HG03103 (cell line): ENCODE measurements at regions not wholly inside any gene's neighbourhood (a gene's known extent, or its start where the extent isn't known, plus 50 kb on each side); places are given as distances from the start of the nearest gene placed in this dataset.
A peak's percentile ranks its signal among the peaks of the same experiment; 100 is the strongest.
"Not testable (repeated sequence)": the region's sequence is repeated elsewhere in the genome, so short reads cannot be mapped to it uniquely, and the experiment has no call there.

ENCODE experiments used
- ATAC-seq: cut with Tn5 transposase; IDR thresholded peaks from one replicate; pipeline ENCODE4 v1.9.1; 2021; ENCODE audit warnings: low read depth; ENCODE audit not compliant: unreplicated experiment

DNA sequence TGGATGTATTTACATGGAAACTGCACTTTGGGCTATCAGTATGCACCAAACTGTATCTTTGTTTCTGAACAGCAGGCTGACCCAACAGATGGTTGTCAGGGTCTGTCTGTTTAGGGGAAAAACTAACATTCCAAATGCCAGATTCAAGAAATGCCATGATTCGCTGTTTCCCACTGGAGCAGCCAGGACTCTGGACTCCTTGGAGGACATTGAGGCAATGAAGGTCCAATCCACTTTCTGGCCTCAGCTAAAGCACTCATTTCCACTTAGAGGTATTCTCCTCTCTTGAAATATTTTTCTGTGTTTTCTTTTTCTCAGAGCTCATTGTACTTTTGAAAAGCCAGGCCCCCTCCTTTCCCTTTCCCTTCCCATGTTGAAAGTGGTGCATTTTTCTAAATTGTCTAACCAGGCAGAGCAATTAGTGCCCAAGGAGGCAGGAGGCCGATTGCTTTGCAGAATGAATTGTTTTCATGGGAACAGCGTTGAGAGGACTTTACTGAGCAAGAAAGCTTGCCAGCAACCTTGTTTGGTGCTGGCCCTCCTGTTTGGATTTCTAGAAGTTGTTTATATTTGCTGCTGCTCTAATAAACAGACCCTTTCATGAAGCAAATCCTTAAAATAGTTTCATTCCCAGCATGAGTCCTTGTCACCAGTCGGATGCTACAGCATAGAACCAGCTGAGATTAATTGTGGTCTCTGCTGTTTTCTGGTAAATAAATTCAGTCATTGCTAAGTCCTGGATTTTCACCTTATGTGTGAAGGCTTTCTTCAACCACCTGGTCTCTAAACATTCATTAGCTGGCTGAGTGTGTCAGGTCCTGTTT, 132.8 kb upstream of the TAF11L2 start:
- no peak for ATAC-seq

GRCh38 chr5:17365811-17366138, 132.3 kb upstream of the TAF11L2 start:
- ATAC-seq: no peak

DNA sequence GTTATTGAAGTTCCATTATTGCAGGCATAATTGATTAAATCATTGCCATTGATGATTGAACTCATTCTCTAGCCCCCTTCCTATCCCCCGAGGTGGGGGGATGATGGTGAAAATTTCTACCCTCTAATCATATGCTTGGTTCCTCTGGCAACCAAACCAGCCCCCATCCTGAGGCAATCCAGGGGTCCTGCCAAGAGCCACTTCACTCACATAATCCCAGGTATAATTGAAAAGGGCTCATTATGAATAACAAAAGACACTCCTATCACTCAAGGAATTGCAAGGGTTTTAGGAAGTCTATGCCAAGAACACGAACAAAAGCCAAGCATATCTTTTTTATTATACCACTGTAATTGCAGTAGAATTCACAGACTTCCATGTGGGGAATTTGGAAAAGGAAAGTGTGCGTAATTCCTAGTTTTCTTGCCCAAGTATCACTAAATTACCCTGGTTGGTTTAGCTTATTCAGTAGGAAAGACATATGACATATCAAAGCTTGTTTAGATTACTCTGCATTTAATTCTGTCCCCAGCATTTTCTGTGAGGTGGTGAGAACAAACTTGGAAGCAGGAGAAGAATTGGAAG, 130.7 kb upstream of the TAF11L2 start:
- ATAC-seq: no peak

DNA sequence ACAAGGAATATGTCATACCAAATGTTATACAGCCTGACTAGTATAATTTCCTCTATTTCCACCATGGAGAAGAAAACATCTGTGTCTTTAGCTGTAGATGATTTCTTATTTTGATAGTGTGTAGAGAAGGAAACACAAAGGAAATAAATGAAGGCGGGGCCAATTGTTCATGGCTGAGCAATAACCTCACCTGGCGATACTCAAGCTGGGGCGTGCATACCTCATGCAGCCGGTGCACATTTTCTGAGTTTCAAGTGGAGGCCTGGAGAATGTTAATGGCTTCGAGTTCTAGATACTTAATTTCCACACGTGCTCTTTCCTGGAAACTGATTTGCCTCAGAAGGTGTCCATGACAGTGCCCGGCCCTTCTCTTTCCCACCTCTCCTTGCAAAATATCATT, 127.4 kb upstream of the TAF11L2 start:
- ATAC-seq: no peak

DNA sequence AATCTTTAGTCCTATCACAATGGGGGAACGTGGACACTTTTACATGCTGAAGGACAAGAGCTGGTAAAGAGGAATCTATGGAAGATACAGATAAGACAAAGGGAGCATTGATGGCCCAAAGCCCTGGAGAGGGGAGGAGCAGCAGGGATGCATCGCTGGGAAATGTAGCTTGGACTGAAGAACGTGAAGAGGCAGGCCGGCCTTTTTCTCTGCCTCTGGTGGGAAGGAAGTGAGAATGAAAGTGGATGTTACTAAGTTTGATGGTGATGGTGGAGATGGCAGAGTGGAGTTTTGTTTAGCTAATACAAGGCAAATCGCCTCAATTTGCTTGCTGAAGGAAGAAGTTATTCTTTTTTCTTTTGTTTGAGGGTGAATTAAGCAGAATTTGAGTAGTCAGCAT, 124.6 kb upstream of the TAF11L2 start:
- peak; percentile 58 for ATAC-seq

DNA sequence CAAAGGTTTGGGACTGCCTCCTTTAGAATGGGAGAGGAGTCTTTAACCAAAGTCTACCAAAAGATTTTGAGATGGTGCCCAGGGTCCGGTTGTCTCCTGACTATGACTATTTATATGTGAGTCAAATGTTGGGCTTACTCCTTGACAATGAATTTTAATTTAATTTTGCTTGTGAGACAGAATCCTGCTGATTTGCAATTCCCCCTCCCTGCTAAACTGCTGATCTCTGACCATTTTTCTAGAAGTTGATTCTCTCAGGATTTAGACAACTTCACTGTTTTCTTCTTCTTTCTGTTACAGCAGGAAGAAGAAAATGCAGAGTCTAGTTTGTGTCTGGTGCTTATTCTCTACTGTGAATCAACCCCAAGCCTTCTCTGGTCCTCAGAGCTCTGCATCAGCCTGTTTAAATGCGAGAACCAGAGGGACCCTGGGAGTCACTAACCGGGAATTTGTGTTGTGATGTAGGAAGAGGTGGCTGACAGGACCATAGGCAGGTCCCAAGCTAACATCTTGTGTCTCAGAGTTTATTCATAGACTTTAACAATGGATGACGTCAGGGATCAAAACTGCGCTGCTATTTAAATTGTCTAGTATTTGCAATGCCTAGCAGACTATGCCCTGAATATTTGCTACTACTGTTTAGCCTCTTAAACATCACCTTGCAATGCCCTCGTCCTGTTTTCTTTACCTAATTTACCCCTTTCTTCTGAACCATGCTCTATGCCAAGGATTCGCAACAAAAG, 124.0 kb upstream of the TAF11L2 start:
- no peak for ATAC-seq

DNA sequence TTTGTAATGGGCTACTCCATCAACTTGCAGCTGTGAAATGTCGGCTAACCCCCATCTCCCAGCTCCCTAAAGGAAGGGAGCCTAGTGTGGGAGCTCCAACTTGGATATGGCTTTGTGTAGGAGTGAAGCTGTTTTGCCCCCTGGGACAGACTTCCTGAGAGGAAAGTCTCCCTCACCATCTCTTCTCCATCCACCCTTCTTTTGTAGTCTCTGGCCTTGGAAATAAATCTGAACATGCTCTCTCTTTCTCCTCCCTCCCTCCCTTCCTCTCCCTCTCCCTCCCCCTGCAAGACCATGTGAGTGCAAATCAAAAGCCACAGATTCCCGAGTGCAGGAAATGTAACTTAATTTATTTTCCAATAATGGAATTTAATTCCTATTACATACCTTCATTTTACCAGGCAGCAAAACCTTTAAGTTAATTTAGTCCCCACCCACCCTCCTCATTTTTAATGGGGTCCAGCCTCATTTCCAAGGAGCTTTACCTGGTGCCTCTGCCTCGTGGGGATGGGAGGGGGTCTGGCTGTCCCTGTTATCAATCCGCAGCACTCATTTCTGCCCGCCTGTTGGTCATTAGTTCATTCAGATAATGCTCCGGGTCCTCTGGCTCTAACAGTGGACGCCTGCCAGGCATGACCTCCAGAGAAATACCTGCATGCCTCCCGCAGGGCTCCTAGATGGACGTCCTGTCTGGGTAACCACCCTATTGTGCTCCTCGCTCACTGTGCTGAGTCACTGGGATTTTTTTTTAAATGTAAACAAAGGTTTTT, 122.9 kb upstream of the TAF11L2 start:
- ATAC-seq: no peak

DNA sequence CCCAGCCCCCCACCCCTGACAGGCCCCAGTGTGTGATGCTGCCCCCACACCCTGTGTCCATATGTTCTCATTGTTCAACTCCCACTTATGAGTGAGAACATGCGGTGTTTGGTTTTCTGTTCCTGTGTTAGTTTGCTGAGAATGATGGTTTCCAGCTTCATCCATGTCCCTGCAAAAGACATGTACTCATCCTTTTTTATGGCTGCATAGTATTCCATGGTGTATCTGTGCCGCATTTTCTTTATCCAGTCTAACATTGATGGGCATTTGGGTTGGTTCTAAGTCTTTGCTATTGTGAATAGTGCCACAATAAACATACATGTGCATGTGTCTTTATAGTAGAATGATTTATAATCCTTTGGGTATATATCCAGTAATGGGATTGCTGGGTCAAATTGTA, 122.1 kb upstream of the TAF11L2 start:
- ATAC-seq: not testable (repeated sequence)

DNA sequence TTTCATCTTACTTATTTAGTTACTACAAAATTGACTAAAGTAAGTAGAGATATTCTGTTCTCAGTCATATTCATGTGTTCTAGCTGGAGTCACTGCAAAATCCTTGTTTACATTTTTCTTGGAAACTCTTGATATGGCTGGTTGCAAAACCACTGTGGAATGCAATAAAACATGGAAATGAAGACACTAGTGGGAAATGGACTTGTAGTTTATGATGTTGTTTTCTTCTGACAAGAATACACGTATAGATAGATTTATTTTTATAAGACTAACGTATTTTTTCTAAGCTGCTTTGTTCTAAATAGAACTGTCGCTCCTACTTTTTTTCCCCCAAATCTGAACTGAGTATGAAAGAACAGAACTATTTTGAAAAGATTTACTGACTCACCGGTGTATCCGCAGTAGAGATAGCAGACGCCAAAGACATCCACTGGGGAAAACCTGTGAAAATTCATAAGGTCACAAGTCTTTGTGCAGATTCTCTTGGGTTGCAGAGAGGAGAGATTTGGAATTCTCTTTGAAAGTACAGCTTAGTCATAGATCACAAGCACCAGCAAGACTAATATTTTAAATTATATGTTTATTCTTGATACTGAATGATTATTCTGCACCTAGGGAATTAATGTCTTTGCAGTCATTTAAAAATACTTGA, 119.6 kb upstream of the TAF11L2 start:
- no peak for ATAC-seq

- ATAC-seq: no peak
Observed at GRCh38 chr5:17379100-17379951, 118.7 kb upstream of the TAF11L2 start.

- ATAC-seq: no peak
Observed at GRCh38 chr5:17381932-17382331, 116.1 kb upstream of the TAF11L2 start.

DNA sequence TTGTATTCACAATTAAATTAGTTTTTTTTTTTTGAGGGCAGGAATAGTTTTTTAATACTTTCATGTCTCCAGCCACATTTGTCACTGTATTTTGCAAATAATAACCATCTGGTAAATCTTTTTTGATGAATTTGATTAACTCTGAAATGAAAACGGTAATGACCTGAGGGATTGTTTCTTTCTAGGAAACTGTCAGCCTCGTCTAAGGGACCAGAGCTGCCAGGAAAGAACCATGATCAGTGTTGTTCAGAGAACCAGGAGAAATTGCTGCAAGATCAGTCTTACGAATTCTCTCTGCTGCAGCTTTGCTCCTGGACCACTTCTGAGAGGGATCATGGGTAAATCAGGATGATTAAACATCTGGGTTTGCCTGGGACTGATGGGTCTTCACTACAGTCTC, 114.5 kb upstream of the TAF11L2 start:
- no peak for ATAC-seq

DNA sequence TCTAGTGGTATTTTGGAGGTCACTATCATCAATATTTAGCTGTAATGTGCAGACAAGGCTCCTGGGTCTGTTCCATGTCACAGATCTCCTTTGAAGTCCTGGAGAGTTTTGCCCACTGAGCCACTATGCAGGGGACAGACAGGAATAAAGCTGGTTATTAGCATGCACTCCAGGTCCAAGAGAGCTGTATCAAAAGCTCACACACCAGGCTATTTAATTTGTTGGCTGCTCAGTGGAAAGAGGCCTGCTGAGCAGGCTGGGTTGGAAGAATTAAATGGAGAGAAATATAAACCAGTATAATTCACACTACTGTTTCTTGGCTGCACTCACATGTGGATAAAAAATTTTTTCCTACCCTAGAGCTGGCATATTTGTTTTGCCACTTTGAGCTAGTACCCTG, 113.8 kb upstream of the TAF11L2 start:
- no peak for ATAC-seq

DNA sequence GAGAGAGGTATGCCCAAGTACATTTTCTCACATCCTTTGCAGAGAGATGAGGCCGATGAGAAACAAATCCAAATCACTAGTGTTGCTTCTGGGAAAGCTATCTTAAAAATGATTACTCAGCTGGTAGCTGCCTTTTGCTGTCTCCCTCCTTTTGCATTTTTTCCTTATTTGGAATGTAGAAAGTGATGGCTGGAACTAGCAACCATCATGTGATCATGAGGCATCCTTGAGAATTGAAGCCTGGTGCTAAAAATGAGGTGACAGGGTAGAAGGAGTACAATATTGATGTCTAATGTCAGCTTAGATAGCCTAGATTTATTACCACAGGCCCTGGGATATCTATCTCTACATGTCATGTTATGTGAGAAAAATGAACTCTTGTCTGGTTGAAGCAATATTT, 109.3 kb upstream of the TAF11L2 start:
- no peak for ATAC-seq

DNA sequence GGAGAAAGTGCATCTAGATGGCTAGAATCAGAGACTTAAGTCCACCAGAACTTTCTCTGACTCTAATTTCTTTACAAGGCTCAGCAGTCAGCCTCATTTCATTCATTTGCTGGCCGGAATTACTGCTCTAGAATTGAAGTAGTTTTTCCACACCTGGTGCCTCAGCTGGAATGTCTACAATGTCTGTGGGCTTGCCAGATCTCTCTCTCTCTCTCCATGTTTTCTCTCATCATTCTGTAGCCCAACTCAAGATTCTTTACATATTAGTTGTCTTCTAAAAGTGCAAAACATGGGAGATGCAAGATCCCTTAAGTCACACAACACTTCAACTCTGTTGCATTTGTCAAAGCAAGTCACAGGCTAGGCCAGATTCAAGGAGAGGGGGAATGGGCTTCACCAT, 103.9 kb upstream of the TAF11L2 start:
- no peak for ATAC-seq

GRCh38 chr5:17395106-17395880, 102.7 kb upstream of the TAF11L2 start:
- ATAC-seq: no peak

- ATAC-seq: no peak
Observed at GRCh38 chr5:17396247-17396646, 101.8 kb upstream of the TAF11L2 start.

- ATAC-seq: no peak
Observed at GRCh38 chr5:17398431-17398830, 99.6 kb upstream of the TAF11L2 start.
